Heart left ventricle (tissue), 13 donors: ENCODE measurements at regions not wholly inside any gene's neighbourhood (a gene's known extent, or its start where the extent isn't known, plus 50 kb on each side); places are given as distances from the start of the nearest gene placed in this dataset.

ENCODE experiments used
- POLR2A ChIP-seq, 2 donors: fragments of 450-650 bp; IDR thresholded peaks; one replicate each; pipeline ENCODE4 v1.6.1; 2017; ENCODE audit warnings: antibody characterized with exemption in 2 of 2, mild to moderate bottlenecking in 2 of 2, moderate library complexity in 2 of 2
- TF ChIP-seq, protein P1 (sequence below), 12 donors: fragments of 200-600 bp; sonication (generic) in 4 of 12; IDR thresholded peaks; one replicate each; pipeline versions ENCODE4 v1.5.0 to v1.8.0; 2018 to 2022; ENCODE audit warnings: antibody characterized with exemption in 12 of 12, mild to moderate bottlenecking in 5 of 12
- donor health status: ischemic (EF 13 %, LVEDD 7.1; RV severe dilation, severe dysfunction).
- donor health status: DM: no; HTN: yes; CAD: no.
- donor health status: DM: no; HTN: no; CAD: no.
- donor health status: ischemic (EF 25% LVEDD 6.9; RV normal size, moderate dysfunction).
- donor health status: ischemic (EF 25% LVEDD 5.7; RV mildly dilated, moderate dysfunction).
- donor health status: ischemic (EF 35%, LVEDD 5.7; RV mildly dilated, moderate dysfunction).
- donor health status: nonischemic (EF 11% LVEDD 7.7; RV severe dilation, severe dysfunction).
- donor health status: DM: yes; HTN: yes; CAD: no.
- donor health status: PGD.
- donor health status: ischemic (EF 29% LVEDD 5.4; RV normal size, mild dysfunction).
- donor health status: nonischemic (EF 23%, LVEDD 6.1; RV moderate dilation, normal function).

DNA sequence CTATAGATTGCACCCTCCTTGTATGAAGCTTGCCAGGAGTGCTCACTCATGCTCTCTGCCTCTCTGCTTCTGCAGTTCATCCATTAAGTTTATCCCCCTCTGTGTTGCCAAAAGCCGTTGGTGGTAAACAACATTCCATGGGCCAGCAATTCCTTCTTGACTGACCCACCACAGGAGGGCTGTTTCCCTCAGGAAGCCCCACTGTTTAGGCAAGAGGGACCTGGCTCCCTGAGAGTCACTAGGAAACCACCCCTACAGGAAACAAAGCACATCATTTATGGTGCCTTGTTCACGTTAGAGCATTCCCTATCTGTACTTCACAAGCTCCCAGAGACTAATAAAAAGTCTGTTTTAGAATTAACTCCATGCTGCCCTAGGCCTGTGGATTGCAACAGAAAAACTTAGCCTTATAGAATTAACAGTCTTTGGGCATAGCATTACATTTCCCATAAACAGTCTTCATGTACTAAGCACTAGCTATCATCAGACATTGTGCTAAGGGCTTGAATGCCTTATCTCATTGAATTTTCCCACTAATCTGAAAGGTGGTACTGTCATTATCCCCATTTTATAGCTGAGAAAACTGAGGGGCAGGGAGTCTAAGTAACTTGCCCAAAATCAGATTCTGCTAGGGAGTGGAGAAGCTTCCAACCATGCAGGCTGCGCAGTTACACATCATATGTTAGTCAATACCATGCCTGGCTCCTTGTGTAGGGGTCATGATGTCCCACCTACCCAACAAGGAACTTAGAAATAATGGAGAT lies 149.9 kb downstream of the SHQ1 start:
- TF ChIP-seq POLR2A (IDR thresholded peaks at IDR 0.05): no peak
- TF ChIP-seq, protein P1, sequence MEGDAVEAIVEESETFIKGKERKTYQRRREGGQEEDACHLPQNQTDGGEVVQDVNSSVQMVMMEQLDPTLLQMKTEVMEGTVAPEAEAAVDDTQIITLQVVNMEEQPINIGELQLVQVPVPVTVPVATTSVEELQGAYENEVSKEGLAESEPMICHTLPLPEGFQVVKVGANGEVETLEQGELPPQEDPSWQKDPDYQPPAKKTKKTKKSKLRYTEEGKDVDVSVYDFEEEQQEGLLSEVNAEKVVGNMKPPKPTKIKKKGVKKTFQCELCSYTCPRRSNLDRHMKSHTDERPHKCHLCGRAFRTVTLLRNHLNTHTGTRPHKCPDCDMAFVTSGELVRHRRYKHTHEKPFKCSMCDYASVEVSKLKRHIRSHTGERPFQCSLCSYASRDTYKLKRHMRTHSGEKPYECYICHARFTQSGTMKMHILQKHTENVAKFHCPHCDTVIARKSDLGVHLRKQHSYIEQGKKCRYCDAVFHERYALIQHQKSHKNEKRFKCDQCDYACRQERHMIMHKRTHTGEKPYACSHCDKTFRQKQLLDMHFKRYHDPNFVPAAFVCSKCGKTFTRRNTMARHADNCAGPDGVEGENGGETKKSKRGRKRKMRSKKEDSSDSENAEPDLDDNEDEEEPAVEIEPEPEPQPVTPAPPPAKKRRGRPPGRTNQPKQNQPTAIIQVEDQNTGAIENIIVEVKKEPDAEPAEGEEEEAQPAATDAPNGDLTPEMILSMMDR (IDR thresholded peaks at IDR 0.05): no peak
